SK-N-MC (cell line): ENCODE measurements at regions not wholly inside any gene's neighbourhood (a gene's known extent, or its start where the extent isn't known, plus 50 kb on each side); places are given as distances from the start of the nearest gene placed in this dataset.

ENCODE experiments used
- EZH2 ChIP-seq: fragments of 200-600 bp; sonication (generic); IDR thresholded peaks from one replicate; pipeline ENCODE4 v1.6.1; 2017; ENCODE audit warnings: antibody characterized with exemption
- FOXP2 ChIP-seq: optimal IDR thresholded peaks from 2 replicates; pipeline ENCODE3; 2011; ENCODE audit warnings: mild to moderate bottlenecking, moderate library complexity; ENCODE audit not compliant: insufficient read depth; ENCODE audit errors: extremely low read length, control extremely low read depth
- POLR2AphosphoS5 ChIP-seq: IDR thresholded peaks from 2 replicates; pipeline ENCODE4 v1.6.1; 2012; ENCODE audit warnings: mild to moderate bottlenecking, low read depth, low read length, borderline replicate concordance

- no peak for TF ChIP-seq FOXP2
- TF ChIP-seq EZH2 = no peak
- no peak for TF ChIP-seq POLR2AphosphoS5
These were observed 482.6 kb downstream of the MIAT start for GRCh38 chr22:27139935-27140511.
